ENCODE measurements at regions not wholly inside any gene's neighbourhood (a gene's known extent, or its start where the extent isn't known, plus 50 kb on each side); places are given as distances from the start of the nearest gene placed in this dataset.
"Not testable (repeated sequence)": the region's sequence is repeated elsewhere in the genome, so short reads cannot be mapped to it uniquely, and the experiment has no call there.

DNA sequence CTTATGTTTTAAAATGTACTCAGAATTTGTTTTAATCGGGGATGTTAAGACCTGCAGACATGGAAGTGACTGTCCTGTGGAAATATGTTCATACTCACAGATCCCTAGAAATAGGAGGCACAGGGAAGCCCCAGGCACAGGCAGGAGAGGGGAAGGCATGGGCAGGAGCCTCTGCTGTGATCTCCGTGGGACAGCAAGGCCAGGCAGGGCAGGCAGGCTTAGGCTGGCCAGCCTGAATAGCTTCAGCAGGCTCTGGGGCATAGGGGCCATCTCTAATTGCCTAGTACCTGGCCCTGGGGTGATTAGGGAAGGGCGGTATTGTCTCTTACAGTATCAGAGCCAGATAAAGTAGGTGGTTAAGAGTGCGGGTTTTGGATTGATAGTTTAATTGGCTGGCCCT is 59.8 kb upstream of the PLEKHG4B start:
- TF ChIP-seq, protein P1, sequence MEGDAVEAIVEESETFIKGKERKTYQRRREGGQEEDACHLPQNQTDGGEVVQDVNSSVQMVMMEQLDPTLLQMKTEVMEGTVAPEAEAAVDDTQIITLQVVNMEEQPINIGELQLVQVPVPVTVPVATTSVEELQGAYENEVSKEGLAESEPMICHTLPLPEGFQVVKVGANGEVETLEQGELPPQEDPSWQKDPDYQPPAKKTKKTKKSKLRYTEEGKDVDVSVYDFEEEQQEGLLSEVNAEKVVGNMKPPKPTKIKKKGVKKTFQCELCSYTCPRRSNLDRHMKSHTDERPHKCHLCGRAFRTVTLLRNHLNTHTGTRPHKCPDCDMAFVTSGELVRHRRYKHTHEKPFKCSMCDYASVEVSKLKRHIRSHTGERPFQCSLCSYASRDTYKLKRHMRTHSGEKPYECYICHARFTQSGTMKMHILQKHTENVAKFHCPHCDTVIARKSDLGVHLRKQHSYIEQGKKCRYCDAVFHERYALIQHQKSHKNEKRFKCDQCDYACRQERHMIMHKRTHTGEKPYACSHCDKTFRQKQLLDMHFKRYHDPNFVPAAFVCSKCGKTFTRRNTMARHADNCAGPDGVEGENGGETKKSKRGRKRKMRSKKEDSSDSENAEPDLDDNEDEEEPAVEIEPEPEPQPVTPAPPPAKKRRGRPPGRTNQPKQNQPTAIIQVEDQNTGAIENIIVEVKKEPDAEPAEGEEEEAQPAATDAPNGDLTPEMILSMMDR (IDR thresholded peaks at IDR 0.05; ENCODE audit: unreplicated experiment in 3 of 3): no peak
- Mint-ChIP-seq H3K4me1 (no peaks in the 10 kb centered on the region), H3K9me3 (peaks cover 6% of the 10 kb centered on the region), H3K27me3 (ENCODE audit: low read depth) (peaks cover 49% of the 10 kb centered on the region), H3K36me3 (ENCODE audit: low read depth) (no peaks in the 10 kb centered on the region), H3K27ac (no peak overlapping the region), H3K4me3 (no peak overlapping the region)

DNA sequence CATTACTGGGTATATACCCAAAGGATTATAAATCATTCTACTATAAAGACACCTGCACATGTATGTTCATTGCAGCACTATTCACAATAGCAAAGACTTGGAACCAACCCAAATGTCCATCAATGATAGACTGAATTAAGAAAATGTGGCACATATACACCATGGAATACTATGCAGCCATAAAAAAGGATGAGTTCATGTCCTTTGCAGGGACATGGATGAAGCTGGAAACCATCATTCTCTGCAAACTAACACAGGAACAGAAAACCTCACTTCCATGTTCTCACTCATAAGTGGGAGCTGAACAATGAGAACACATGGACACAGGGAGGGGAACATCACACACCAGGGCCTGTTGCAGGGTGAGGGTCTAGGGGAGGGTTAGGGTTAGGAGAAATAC is 56.4 kb upstream of the PLEKHG4B start:
- not testable (repeated sequence) for H3K9me3 Mint-ChIP-seq; H3K4me1 Mint-ChIP-seq; H3K36me3 Mint-ChIP-seq (ENCODE audit: low read depth); H3K4me3 Mint-ChIP-seq; H3K27ac Mint-ChIP-seq
- peaks cover 61% of the 10 kb centered on the region for H3K27me3 Mint-ChIP-seq (ENCODE audit: low read depth)

GRCh38 chr5:37207-37606 is 54.8 kb upstream of the PLEKHG4B start:
- not testable (repeated sequence) for H3K27ac Mint-ChIP-seq; H3K36me3 Mint-ChIP-seq (ENCODE audit: low read depth); H3K4me1 Mint-ChIP-seq; H3K9me3 Mint-ChIP-seq; H3K4me3 Mint-ChIP-seq
- peaks cover 63% of the 10 kb centered on the region for H3K27me3 Mint-ChIP-seq (ENCODE audit: low read depth)

DNA sequence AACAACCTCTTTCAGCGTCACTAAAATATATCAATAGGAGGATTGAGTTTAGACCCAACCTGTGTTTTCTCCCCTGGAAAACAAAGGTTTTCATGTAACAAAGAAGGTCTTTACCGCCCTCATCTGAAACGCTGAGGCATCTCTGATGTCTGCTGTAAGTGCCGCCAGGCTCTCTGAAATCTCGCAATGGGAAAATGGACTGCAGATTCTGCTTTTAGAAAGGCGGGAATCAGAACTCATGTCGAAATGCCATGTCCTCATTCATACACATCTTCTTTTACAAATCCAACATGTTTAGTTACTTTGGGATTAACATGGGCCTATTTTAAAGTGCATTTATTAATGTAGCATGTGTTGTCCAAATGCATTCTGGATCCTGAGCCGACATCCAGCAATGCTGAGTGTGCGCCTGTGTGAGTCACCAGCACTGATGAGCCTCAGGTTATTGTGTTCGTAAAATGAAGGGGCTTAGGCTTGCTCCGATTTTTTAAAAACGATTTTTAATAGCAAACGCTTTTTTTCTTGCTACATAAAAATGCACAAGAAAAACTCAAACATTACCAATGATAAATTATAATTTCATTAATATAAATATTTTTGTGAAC is 51.9 kb upstream of the PLEKHG4B start:
- no peaks in the 10 kb centered on the region for H3K36me3 Mint-ChIP-seq (ENCODE audit: low read depth)
- H3K27me3 Mint-ChIP-seq (ENCODE audit: low read depth): peaks cover 70% of the 10 kb centered on the region
- no peaks in the 10 kb centered on the region for H3K9me3 Mint-ChIP-seq
- no peak overlapping the region for H3K4me3 Mint-ChIP-seq
- no peaks in the 10 kb centered on the region for H3K4me1 Mint-ChIP-seq
- H3K27ac Mint-ChIP-seq: no peak overlapping the region
- TF ChIP-seq, protein P1 (IDR thresholded peaks at IDR 0.05; ENCODE audit: unreplicated experiment in 3 of 3): no peak

Measured in nephron (organoid).